Liver (tissue), 8 donors: ENCODE measurements at regions not wholly inside any gene's neighbourhood (a gene's known extent, or its start where the extent isn't known, plus 50 kb on each side); places are given as distances from the start of the nearest gene placed in this dataset.

Experiments used
- DNase-seq: peaks from one replicate; pipeline ENCODE4 v3.0.0-alpha.2; 2017; ENCODE audit warnings: low spot score
- H3K27ac ChIP-seq, 2 donors: one replicate each; pipeline ENCODE4 v1.7.0; 2013; ENCODE audit warnings: inconsistent platforms in 2 of 2, low read length in 2 of 2, control low read depth in 1 of 2, low read depth in 1 of 2, mild to moderate bottlenecking in 1 of 2
- H3K27me3 ChIP-seq, 4 donors: one replicate each; pipeline versions ENCODE4 v1.6.1 to v1.7.0; 2013; ENCODE audit warnings: low read length in 3 of 4, inconsistent platforms in 1 of 4, mild to moderate bottlenecking in 1 of 4, moderate library complexity in 1 of 4; ENCODE audit not compliant: control insufficient read depth in 4 of 4, insufficient read depth in 4 of 4
- H3K36me3 ChIP-seq, 4 donors: one replicate each; pipeline versions ENCODE4 v1.6.1 to v1.7.0; 2013; ENCODE audit warnings: low read length in 3 of 4, mild to moderate bottlenecking in 3 of 4, low read depth in 1 of 4, moderate library complexity in 1 of 4; ENCODE audit not compliant: control insufficient read depth in 4 of 4, insufficient read depth in 3 of 4
- H3K4me1 ChIP-seq, 4 donors: one replicate each; pipeline versions ENCODE4 v1.6.1 to v1.7.0; 2013; ENCODE audit warnings: low read length in 3 of 4, mild to moderate bottlenecking in 3 of 4, moderate library complexity in 1 of 4; ENCODE audit not compliant: control insufficient read depth in 4 of 4, insufficient read depth in 4 of 4
- H3K4me3 ChIP-seq, 3 donors: one replicate each; pipeline versions ENCODE4 v1.6.1 to v1.7.0; 2013; ENCODE audit warnings: low read length in 3 of 3, control low read depth in 1 of 3, low read depth in 1 of 3, mild to moderate bottlenecking in 1 of 3
- H3K9ac ChIP-seq, 2 donors: one replicate each; pipeline ENCODE4 v1.7.0; 2013; ENCODE audit warnings: low read length in 2 of 2, mild to moderate bottlenecking in 2 of 2, moderate library complexity in 2 of 2, control low read depth in 1 of 2, low read depth in 1 of 2
- H3K9me3 ChIP-seq, 4 donors: one replicate each; pipeline versions ENCODE4 v1.6.1 to v1.7.0; 2013; ENCODE audit warnings: low read length in 3 of 4; ENCODE audit not compliant: control insufficient read depth in 4 of 4
- ATF3 ChIP-seq: IDR thresholded peaks from 2 replicates; pipeline ENCODE4 v1.6.1; 2016; ENCODE audit warnings: antibody characterized with exemption
- CTCF ChIP-seq: fragments of 150-350 bp; IDR thresholded peaks from 2 replicates; pipeline ENCODE4 v1.5.1; 2017; ENCODE audit warnings: improper control_type of control experiment, low read depth, low read length; ENCODE audit not compliant: missing input control
- EGR1 ChIP-seq, 2 donors: IDR thresholded peaks; 2 replicates each; pipeline ENCODE4 v1.6.1; 2016 to 2018; ENCODE audit warnings: antibody characterized with exemption in 2 of 2, low read depth in 2 of 2
- FOXA1 ChIP-seq: IDR thresholded peaks from 2 replicates; pipeline ENCODE4 v1.6.1; 2016; ENCODE audit warnings: antibody characterized with exemption
- FOXA2 ChIP-seq: IDR thresholded peaks from 2 replicates; pipeline ENCODE4 v1.6.1; 2016; ENCODE audit warnings: antibody characterized with exemption
- HNF4G ChIP-seq: IDR thresholded peaks from 2 replicates; pipeline ENCODE4 v1.6.1; 2016; ENCODE audit warnings: antibody characterized with exemption
- JUND ChIP-seq, 2 donors: IDR thresholded peaks; 2 replicates each; pipeline ENCODE4 v1.6.1; 2016; ENCODE audit warnings: antibody characterized with exemption in 2 of 2
- MAX ChIP-seq: IDR thresholded peaks from 2 replicates; pipeline ENCODE4 v1.6.1; 2016; ENCODE audit warnings: antibody characterized with exemption
- RAD21 ChIP-seq, 2 donors: IDR thresholded peaks; 2 replicates each; pipeline ENCODE4 v1.6.1; 2016; ENCODE audit warnings: antibody characterized with exemption in 2 of 2, mild to moderate bottlenecking in 2 of 2
- REST ChIP-seq: IDR thresholded peaks from 2 replicates; pipeline ENCODE4 v1.6.1; 2016; ENCODE audit warnings: antibody characterized with exemption, mild to moderate bottlenecking
- RXRA ChIP-seq, 2 donors: IDR thresholded peaks; 2 replicates each; pipeline ENCODE4 v1.6.1; 2017 to 2018; ENCODE audit warnings: antibody characterized with exemption in 2 of 2, mild to moderate bottlenecking in 1 of 2
- SP1 ChIP-seq: IDR thresholded peaks from 2 replicates; pipeline ENCODE4 v1.6.1; 2018; ENCODE audit warnings: antibody characterized with exemption, mild to moderate bottlenecking
- TAF1 ChIP-seq: conservative IDR thresholded peaks from 2 replicates; pipeline ENCODE4 v1.6.1; 2016; ENCODE audit warnings: antibody characterized with exemption, mild to moderate bottlenecking
- WGBS: extraction: QIAGEN DNeasy Blood & Tissue Kit; methylation state at CpG from one replicate; pipeline ENCODE4 v1.1.7; 2013; 5-methylcytosine and 5-hydroxymethylcytosine counted together
- donor health status: healthy.
- donor health status: healthy.
- donor health status: healthy.
- donor health status: healthy.
- donor health status: healthy.

- Histone ChIP-seq H3K4me3 (no peak overlapping the region), H3K9ac (no peak overlapping the region), H3K4me1 (no peaks in the 10 kb centered on the region), H3K9me3 (no peaks in the 10 kb centered on the region), H3K27ac (no peak overlapping the region), H3K27me3 (no peaks in the 10 kb centered on the region), H3K36me3 (no peaks in the 10 kb centered on the region)
- WGBS = 90% methylated on average over 1 of the region's 1 CpG
- DNase-seq = no peak
- TF ChIP-seq ATF3 = no peak
- TF ChIP-seq RXRA (IDR thresholded peaks at IDR 0.05) = no peak
- no peak for TF ChIP-seq REST
- no peak for TF ChIP-seq TAF1
- TF ChIP-seq JUND (IDR thresholded peaks at IDR 0.05) = no peak
Observed at GRCh38 chr16:55988013-55988412, 112.8 kb upstream of the CES5A start.

- Histone ChIP-seq H3K4me1 (no peaks in the 10 kb centered on the region), H3K27me3 (no peaks in the 10 kb centered on the region), H3K9ac (no peak overlapping the region), H3K9me3 (no peaks in the 10 kb centered on the region), H3K36me3 (no peaks in the 10 kb centered on the region), H3K27ac (no peak overlapping the region), H3K4me3 (no peak overlapping the region)
- no peak for DNase-seq
- TF ChIP-seq SP1 (no peak), FOXA1 (no peak), MAX (no peak)
- WGBS = 67% methylated on average over 1 of the region's 1 CpG
Observed at GRCh38 chr16:55982597-55982996, 107.4 kb upstream of the CES5A start.

- DNase-seq = no peak
- H3K4me1 ChIP-seq = no peaks in the 10 kb centered on the region
- no peaks in the 10 kb centered on the region for H3K9me3 ChIP-seq
- TF ChIP-seq ATF3 (no peak), SP1 (no peak), HNF4G (no peak), RAD21 (IDR thresholded peaks at IDR 0.05) (no peak)
- no peaks in the 10 kb centered on the region for H3K36me3 ChIP-seq
- no peak overlapping the region for H3K4me3 ChIP-seq
- H3K27me3 ChIP-seq = no peaks in the 10 kb centered on the region
- H3K9ac ChIP-seq = no peak overlapping the region
- no peak overlapping the region for H3K27ac ChIP-seq
- WGBS = 82% methylated on average over 2 of the region's 2 CpGs
Observed at GRCh38 chr16:55981557-55981956, 106.4 kb upstream of the CES5A start.

GRCh38 chr16:55976815-55977214 lies 101.6 kb upstream of the CES5A start:
- WGBS = 55% methylated on average over 2 of the region's 2 CpGs
- no peaks in the 10 kb centered on the region for H3K27me3 ChIP-seq
- H3K9me3 ChIP-seq = no peaks in the 10 kb centered on the region
- no peak for DNase-seq
- no peak overlapping the region for H3K9ac ChIP-seq
- H3K4me1 ChIP-seq = no peaks in the 10 kb centered on the region
- no peak overlapping the region for H3K4me3 ChIP-seq
- TF ChIP-seq REST (no peak), FOXA2 (no peak), EGR1 (IDR thresholded peaks at IDR 0.05; ENCODE audit: low read depth in 2 of 2) (no peak), CTCF (no peak)
- H3K27ac ChIP-seq = no peak overlapping the region
- H3K36me3 ChIP-seq = no peaks in the 10 kb centered on the region
